ENCODE measurements at regions not wholly inside any gene's neighbourhood (a gene's known extent, or its start where the extent isn't known, plus 50 kb on each side); places are given as distances from the start of the nearest gene placed in this dataset.

DNA sequence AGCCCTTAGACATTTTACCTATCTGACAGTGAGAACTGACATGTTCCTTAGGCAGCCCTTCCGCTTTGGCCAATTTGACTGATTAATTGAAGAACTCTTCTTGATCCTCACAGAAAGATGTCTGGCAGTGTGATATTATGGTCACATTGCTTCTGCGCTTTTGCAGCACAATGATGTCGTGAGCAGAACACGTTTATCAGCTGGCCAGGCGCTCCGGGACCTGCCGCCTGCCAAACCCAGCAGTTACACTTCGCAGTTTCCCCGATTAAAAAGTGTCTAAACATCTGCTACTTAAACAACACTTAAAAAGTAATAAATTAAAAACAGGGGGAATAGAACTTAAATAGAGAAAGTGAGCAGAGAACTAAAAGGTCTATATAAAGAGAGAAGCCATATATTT lies 103.5 kb upstream of the ETS2 start:
- Histone ChIP-seq H3K79me2 (ENCODE audit: control insufficient read depth, low read length) (no peaks in the 10 kb centered on the region), H3K36me3 (ENCODE audit: control insufficient read depth, low read length) (no peaks in the 10 kb centered on the region), H3K27me3 (ENCODE audit: control insufficient read depth, low read length) (peaks cover 12% of the 10 kb centered on the region; the same call in 1 of the 2 replicates), H3K9me2 (replicated peaks; ENCODE audit: control insufficient read depth, low read length) (no peaks in the 10 kb centered on the region), H3K27ac (ENCODE audit: low read depth, low read length) (no peak overlapping the region), H3K4me1 (ENCODE audit: control insufficient read depth, low read length) (no peaks in the 10 kb centered on the region), H3K9me3 (ENCODE audit: control insufficient read depth, insufficient read depth, low read length) (no peaks in the 10 kb centered on the region), H3K4me2 (ENCODE audit: low read length) (no peak overlapping the region), H3K4me3 (ENCODE audit: low read length) (no peak overlapping the region), H3F3A (ENCODE audit: control insufficient read depth, insufficient read depth) (no peaks in the 10 kb centered on the region), H4K20me1 (ENCODE audit: control insufficient read depth, insufficient read depth, low read depth, low read length) (no peaks in the 10 kb centered on the region)
- TF ChIP-seq, protein P1, sequence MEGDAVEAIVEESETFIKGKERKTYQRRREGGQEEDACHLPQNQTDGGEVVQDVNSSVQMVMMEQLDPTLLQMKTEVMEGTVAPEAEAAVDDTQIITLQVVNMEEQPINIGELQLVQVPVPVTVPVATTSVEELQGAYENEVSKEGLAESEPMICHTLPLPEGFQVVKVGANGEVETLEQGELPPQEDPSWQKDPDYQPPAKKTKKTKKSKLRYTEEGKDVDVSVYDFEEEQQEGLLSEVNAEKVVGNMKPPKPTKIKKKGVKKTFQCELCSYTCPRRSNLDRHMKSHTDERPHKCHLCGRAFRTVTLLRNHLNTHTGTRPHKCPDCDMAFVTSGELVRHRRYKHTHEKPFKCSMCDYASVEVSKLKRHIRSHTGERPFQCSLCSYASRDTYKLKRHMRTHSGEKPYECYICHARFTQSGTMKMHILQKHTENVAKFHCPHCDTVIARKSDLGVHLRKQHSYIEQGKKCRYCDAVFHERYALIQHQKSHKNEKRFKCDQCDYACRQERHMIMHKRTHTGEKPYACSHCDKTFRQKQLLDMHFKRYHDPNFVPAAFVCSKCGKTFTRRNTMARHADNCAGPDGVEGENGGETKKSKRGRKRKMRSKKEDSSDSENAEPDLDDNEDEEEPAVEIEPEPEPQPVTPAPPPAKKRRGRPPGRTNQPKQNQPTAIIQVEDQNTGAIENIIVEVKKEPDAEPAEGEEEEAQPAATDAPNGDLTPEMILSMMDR (IDR thresholded peaks at IDR 0.05; ENCODE audit: low read depth, low read length, poor library complexity, severe bottlenecking), result no peak
- TF ChIP-seq EZH2phosphoT487 (IDR thresholded peaks at IDR 0.05; ENCODE audit: borderline replicate concordance, low read length), result no peak

DNA sequence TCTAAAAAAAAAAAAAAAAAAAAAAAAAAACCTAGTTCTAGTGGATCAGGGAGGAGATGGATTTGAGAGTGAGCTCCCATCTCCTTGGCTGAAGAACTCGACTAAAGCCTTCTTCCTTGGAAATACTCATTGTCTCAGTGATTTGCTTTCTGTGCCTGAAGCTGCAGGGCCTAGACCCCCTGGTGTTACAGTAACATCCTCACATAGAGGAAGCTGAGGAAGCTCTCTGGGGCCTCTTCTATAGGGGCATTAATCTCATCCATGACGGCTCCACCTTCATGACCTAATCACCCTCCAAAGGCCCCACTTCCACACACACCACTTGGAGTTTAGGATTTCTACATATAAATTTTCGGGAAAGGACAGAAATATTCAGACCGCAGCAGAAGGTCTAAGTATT lies 95.9 kb upstream of the ETS2 start:
- Histone ChIP-seq H3K9me2 (replicated peaks; ENCODE audit: control insufficient read depth, low read length) (no peaks in the 10 kb centered on the region), H3K36me3 (ENCODE audit: control insufficient read depth, low read length) (no peaks in the 10 kb centered on the region), H3K27me3 (ENCODE audit: control insufficient read depth, low read length) (peaks cover 19% of the 10 kb centered on the region), H3K79me2 (ENCODE audit: control insufficient read depth, low read length) (no peaks in the 10 kb centered on the region), H3F3A (ENCODE audit: control insufficient read depth, insufficient read depth) (no peaks in the 10 kb centered on the region), H3K4me1 (ENCODE audit: control insufficient read depth, low read length) (no peaks in the 10 kb centered on the region), H3K4me2 (ENCODE audit: low read length) (no peak overlapping the region), H3K4me3 (ENCODE audit: low read length) (no peak overlapping the region), H3K9me3 (ENCODE audit: control insufficient read depth, insufficient read depth, low read length) (no peaks in the 10 kb centered on the region), H4K20me1 (ENCODE audit: control insufficient read depth, insufficient read depth, low read depth, low read length) (no peaks in the 10 kb centered on the region), H3K27ac (ENCODE audit: low read depth, low read length) (no peak overlapping the region)
- TF ChIP-seq, protein P1 (IDR thresholded peaks at IDR 0.05; ENCODE audit: low read depth, low read length, poor library complexity, severe bottlenecking), result no peak
- no peak for TF ChIP-seq EZH2phosphoT487 (IDR thresholded peaks at IDR 0.05; ENCODE audit: borderline replicate concordance, low read length)

DNA sequence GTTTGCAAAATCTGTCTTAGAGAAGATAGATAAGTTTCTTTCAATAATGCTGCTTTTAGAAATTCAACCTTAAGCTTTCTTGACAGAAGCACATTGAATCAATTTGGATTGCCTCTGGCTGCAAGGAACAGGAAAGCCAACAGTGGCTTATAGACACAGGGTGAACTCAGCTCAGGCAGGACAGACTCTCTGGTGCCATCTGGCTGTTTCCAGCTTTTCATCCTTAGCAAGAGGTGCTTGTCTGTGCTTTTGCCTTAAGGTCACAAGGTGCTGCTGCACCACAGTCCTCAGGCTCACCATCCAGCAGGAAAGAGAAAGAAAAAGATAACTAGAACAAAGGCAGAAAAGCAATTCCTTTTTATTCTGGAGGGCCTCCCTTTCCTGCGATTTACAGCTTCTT lies 93.7 kb upstream of the ETS2 start:
- TF ChIP-seq, protein P1 (IDR thresholded peaks at IDR 0.05; ENCODE audit: low read depth, low read length, poor library complexity, severe bottlenecking), result peak; percentile 27
- TF ChIP-seq EZH2phosphoT487 (IDR thresholded peaks at IDR 0.05; ENCODE audit: borderline replicate concordance, low read length), result no peak
- Histone ChIP-seq H3K36me3 (ENCODE audit: control insufficient read depth, low read length) (no peaks in the 10 kb centered on the region), H3K4me3 (ENCODE audit: low read length) (no peak overlapping the region)

DNA sequence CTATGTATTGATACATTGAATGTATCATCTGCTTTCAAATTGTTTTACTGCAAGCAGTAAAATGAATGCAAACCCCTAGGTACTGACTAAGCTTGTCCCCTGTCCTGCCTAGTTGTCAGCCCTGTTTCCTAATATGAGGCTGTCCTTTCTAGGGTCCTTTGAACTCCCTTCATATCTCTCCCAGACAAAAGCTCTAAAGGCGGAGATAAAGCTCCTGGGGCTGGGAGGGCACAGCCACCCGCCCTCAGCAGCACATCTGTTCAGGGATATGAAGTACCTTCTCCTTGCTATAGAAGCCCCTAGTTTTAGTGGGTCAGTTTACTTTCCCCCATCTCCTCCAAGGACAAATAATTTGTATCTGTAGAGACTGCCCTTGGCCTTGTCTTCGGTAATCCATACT lies 93.1 kb upstream of the ETS2 start:
- no peak overlapping the region for H3K4me2 ChIP-seq (ENCODE audit: low read length)
- no peak overlapping the region for H3K27ac ChIP-seq (ENCODE audit: low read depth, low read length)
- H3K4me1 ChIP-seq (ENCODE audit: control insufficient read depth, low read length), result no peaks in the 10 kb centered on the region
- H3K9me3 ChIP-seq (ENCODE audit: control insufficient read depth, insufficient read depth, low read length), result no peaks in the 10 kb centered on the region
- H3K9me2 ChIP-seq (replicated peaks; ENCODE audit: control insufficient read depth, low read length), result no peaks in the 10 kb centered on the region
- H3F3A ChIP-seq (ENCODE audit: control insufficient read depth, insufficient read depth), result no peaks in the 10 kb centered on the region
- no peaks in the 10 kb centered on the region for H4K20me1 ChIP-seq (ENCODE audit: control insufficient read depth, insufficient read depth, low read depth, low read length)
- no peaks in the 10 kb centered on the region for H3K36me3 ChIP-seq (ENCODE audit: control insufficient read depth, low read length)
- H3K4me3 ChIP-seq (ENCODE audit: low read length), result no peak overlapping the region
- H3K79me2 ChIP-seq (ENCODE audit: control insufficient read depth, low read length), result no peaks in the 10 kb centered on the region
- peaks cover 15% of the 10 kb centered on the region for H3K27me3 ChIP-seq (ENCODE audit: control insufficient read depth, low read length)
- no peak for TF ChIP-seq EZH2phosphoT487 (IDR thresholded peaks at IDR 0.05; ENCODE audit: borderline replicate concordance, low read length)
- TF ChIP-seq, protein P1 (IDR thresholded peaks at IDR 0.05; ENCODE audit: low read depth, low read length, poor library complexity, severe bottlenecking), result no peak

More for the DNA sequence above, 93.7 kb upstream of the ETS2 start:
- Histone ChIP-seq H3K27ac (ENCODE audit: low read depth, low read length) (no peak overlapping the region), H3K79me2 (ENCODE audit: control insufficient read depth, low read length) (no peaks in the 10 kb centered on the region), H3K4me1 (ENCODE audit: control insufficient read depth, low read length) (no peaks in the 10 kb centered on the region), H3K9me3 (ENCODE audit: control insufficient read depth, insufficient read depth, low read length) (no peaks in the 10 kb centered on the region), H4K20me1 (ENCODE audit: control insufficient read depth, insufficient read depth, low read depth, low read length) (no peaks in the 10 kb centered on the region), H3K9me2 (replicated peaks; ENCODE audit: control insufficient read depth, low read length) (no peaks in the 10 kb centered on the region), H3F3A (ENCODE audit: control insufficient read depth, insufficient read depth) (no peaks in the 10 kb centered on the region), H3K4me2 (ENCODE audit: low read length) (no peak overlapping the region), H3K27me3 (ENCODE audit: control insufficient read depth, low read length) (peaks cover 15% of the 10 kb centered on the region)

All from DOHH2 (cell line).